ENCODE measurements at regions not wholly inside any gene's neighbourhood (a gene's known extent, or its start where the extent isn't known, plus 50 kb on each side); places are given as distances from the start of the nearest gene placed in this dataset.

GRCh38 chr6:164294047-164294784 lies 879.7 kb downstream of the QKI start:
- no peak for DNase-seq

GRCh38 chr6:164291224-164291623 lies 876.7 kb downstream of the QKI start:
- no peak for DNase-seq

DNA sequence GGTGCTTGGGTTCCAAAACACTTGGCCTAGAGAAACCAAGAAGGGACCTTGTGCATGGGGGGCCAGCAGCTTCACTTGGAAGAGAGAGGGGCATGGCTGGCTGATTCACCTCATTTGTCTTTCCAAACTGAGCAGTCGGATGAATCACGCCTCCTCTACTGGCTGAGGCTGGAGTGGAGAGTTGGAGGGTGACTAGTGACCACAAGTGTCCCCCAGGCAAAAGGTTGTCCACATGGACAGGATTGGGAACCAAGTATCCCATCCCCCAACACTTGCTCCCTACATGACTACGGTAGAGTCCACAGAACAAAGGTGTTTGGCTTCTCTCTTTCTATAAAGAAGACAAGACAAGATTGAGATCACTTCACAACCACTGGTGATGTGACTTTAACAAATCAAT lies 875.6 kb downstream of the QKI start:
- DNase-seq = no peak

DNA sequence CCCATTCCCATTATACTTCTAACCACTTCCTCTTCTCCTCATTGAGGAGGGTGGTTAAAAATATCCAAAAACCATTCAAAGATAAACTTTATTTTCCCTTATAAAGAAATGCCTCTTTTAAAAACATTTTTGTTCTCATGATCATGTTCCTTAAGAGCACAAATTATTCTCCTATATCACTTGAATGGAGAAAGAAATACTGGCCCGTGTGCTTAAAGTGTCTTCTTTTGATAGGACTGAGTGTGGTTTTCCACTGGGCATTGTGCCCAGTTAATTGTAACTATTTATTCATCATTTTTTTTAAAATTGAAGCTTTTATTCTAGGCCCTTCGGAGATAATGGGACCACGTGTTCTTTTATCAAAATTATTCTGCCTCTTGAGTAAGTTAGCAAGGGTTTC lies 871.5 kb downstream of the QKI start:
- DNase-seq = no peak

DNA sequence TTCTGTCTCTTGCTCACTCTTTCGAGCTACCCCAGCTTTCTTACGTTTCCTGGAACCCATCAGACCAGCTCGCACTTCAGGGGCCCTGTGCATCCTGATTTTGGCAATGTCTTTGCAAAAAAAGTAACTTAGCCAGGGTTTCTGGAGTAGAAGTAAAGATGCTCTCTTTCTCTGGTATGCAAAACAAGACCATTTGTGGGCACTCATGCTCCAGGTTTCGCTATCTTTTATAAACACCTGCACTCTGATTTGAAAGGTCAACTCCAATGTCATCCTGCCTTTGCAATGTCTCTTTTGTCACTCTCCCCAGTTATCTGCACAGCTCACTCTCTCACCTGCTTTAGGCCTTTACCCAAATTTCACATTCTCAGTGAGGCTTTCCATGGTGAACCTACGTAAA lies 869.1 kb downstream of the QKI start:
- no peak for DNase-seq

GRCh38 chr6:164276211-164276610 lies 861.7 kb downstream of the QKI start:
- no peak for DNase-seq

DNA sequence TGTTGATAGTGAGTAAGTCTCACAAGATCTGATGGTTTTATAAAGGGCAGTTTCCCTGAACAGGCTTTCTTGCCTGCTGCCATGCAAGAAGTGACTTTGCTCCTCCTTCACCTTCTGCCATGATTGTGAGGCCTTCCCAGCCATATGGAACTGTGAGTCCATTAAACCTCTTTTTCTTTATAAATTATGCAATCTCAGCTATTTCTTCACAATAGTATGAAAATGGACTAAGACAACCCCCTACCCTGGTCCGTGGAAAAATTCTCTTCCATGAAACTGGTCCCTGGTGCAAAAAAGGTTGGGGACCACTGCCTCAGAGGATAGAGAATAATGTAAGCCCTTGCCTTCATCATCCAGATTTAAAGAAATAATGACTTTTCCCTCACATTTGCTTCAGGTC lies 861.3 kb downstream of the QKI start:
- no peak for DNase-seq

DNA sequence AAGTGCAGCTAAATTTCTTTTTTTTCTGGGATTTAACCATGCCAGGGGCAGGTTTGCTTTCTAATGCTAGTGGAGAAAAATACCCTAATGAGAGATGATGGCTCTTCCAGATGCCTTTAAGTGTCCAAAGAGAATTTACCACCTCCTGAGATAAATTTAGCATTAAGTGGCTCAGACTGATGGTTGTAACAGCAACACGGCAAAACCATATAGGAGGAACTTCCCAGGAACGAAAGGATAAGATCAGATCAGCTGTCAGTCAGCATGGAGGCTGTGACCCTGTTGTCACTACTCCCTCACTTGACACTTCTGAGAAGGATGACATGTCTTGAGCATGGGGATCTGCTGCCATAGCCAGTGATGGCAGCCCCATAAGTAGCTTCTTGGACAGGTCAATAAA lies 860.0 kb downstream of the QKI start:
- DNase-seq = no peak

DNA sequence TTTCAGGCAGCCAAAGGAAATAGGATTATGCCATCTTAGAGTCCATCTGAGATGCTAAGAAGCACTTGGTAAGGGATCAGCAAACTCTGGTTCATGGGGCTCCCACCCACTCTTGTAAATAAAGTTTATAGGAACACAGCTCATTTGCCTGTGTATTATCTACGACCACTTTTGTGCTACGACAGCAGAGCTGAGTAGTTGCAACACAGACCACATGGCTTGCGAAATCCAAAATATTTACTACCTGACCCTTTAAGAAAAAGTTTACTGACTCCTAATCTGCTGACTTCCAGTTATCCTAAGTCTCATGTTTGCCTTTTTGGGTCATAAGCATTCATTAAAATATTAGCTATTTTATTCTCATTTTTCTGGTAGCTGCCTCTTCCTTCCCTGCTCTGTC lies 859.0 kb downstream of the QKI start:
- DNase-seq = no peak

GRCh38 chr6:164266851-164267250 lies 852.3 kb downstream of the QKI start:
- no peak for DNase-seq

DNA sequence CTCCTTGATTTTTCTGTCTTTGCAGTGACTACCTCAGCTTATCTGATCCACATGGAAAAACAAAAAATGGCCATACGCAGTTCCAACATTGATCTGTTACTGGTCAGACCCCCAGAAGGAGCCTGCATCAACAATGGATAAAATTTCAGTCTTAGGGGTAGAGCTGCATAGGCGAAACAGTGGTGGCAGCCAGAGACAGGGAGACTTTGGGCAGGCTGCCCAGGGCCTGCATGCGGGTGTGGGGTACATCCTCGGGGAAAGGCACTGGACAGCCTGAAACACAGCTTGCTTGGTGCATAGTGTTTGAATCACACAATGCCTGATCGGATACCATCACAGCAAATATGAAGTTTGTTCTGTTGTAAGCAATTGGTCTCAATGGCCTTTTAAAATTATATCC lies 847.8 kb downstream of the QKI start:
- no peak for DNase-seq

- DNase-seq = no peak
Observed at GRCh38 chr6:164258421-164258820, 843.9 kb downstream of the QKI start.

DNA sequence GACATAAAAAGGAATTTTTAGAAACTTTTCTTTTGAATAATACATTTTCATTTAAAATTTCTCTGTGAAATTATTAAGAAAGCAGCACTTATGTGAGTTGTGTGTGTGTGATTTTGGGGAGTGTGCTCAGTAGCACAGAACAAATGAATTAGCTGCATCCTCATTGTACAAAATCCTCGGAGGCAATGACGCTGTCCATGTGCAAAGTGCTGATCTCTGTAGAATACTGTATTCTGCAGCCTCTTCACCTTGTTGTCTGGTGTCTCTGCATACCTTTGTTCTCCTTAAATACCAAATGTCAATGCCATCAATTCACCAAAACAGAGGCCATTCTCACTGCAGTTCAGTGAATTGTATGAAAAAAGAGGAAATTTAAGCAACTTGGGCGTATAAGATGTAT lies 838.4 kb downstream of the QKI start:
- no peak for DNase-seq

DNA sequence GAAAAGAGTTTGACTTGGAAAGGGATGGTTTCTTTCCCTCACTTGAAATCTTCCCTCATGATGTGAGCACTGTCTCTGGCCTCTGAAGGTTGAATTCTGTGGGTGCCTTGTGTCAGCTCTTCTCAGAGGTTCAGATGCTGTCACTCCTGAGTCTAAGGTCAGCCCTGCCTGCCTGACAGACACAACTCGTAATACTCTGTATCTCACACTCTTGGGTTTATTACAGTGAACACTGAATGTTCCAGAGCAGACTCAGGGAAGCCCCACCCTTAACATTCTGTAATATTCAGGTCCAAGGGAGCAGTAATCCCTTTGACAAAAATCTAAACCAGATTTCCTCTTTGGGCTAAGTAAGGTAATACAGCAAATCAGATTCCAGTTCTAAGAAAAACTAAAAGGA lies 837.8 kb downstream of the QKI start:
- no peak for DNase-seq

DNA sequence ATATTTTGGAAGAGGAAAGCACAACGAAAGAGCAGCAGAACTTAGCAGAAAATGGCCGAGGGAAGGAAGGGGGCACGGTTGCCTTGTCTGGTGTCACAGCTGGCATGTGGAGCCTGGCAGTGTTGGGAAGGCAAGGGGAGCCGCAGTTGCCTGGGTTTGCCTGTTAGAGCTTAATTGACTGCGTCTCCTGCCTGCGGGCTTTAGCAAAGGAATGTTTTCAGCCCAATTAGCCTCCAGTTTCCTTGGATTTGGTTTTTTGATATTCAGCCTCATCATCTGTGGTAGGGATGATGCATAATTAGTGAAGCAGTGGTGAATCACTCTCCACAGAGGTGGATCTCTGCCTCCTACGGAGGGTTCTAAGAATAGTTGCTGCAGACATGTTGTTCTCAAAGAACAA lies 832.6 kb downstream of the QKI start:
- DNase-seq = no peak

GRCh38 chr6:164246082-164246481 lies 831.6 kb downstream of the QKI start:
- DNase-seq = no peak

DNA sequence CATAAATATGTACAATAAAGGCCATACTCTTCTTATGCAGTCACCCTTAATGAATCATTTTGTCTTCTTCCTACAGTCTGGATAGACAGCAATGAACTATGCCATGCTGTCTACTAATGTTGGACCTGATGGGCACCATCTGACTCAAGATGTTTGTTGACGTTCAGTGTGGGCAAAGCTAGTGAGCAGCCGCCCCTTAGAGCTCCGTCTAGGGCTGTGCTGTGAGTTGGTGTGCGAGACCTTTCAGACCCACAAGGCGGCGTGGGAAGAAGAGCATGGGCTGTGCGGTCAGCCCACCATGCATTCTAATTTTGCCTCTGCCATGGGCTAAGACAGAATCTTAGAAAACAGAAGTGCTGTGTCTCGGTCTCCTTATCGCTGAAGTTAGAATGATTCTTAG lies 829.4 kb downstream of the QKI start:
- no peak for DNase-seq

- no peak for DNase-seq
Observed at GRCh38 chr6:164243012-164243610, 828.6 kb downstream of the QKI start.

DNA sequence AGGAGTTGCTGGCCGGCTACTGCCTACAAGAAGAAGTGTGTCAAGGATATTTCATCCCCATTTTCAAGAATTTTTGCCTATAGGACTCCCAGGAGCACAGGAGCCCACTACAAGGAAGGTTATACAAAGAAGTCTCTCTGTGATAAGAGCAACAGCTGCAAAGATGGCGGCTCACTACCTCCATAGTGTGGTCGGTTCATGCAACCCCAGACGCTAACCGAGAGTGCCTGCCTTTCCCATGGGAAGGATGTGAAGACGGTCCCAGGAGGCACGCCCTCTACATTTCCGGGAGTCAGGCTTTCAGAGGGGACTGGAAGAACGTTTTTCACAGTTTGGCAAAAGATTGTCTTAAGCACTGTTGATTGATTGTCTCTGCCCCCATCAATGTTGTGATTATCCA lies 816.3 kb downstream of the QKI start:
- no peak for DNase-seq

DNA sequence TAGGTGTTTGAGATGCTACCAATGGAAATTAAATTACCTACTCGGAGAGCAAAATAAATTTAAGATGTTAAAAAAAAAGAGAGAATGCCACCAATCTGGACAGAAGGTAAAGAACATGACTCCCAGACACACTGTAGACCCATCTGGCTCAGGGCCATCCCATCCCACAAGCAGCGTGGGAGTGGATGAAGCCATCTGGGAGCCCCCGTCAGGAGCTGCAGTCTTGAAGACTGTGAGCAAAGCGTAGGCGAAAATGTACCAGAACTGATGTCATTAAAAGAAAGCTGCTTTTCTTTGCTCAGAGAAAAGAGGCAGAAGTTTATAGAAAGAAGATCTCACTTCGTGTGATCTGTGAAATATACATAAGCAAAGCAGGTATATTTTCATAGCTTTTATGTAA lies 815.7 kb downstream of the QKI start:
- DNase-seq = no peak

- no peak for DNase-seq
Observed at GRCh38 chr6:164229716-164230115, 815.2 kb downstream of the QKI start.

GRCh38 chr6:164227952-164228522 lies 813.5 kb downstream of the QKI start:
- DNase-seq = no peak

DNA sequence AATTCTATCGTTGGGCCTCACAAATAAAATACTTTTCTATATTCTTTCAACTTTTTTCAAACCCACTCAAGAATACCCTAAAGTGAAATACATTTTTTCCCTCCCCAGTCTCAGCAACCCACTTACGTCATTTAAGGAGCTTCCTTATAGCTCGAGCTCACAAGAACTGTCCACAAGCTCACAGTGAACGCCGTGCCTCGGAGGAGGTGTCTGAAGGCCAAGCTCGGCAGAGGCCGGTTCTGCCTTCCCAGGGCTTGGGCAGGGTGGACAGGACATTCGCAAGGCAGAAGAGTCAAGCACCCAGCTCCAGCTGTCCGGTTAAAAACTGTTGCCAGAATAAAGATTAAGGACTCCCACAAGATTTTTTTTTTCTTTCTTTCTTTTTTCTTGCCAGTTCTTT lies 802.3 kb downstream of the QKI start:
- DNase-seq = no peak

- DNase-seq = peak in 1 of 2 donors; percentile 1
Observed at GRCh38 chr6:164216368-164216767, 801.9 kb downstream of the QKI start.
